ENCODE measurements at regions not wholly inside any gene's neighbourhood (a gene's known extent, or its start where the extent isn't known, plus 50 kb on each side); places are given as distances from the start of the nearest gene placed in this dataset.

GRCh38 chr9:31272456-31273295, 1111.8 kb upstream of the ACO1 start:
- H3K9me3 ChIP-seq, result no peaks in the 10 kb centered on the region
- H3K27ac ChIP-seq, result no peak overlapping the region
- no peak for ATAC-seq
- no peak for DNase-seq
- no peaks in the 10 kb centered on the region for H3K4me1 ChIP-seq
- TF ChIP-seq CTCF (IDR thresholded peaks at IDR 0.05), result no peak
- intact Hi-C loops (cut with DNase I), result no loop called here
- H3K36me3 ChIP-seq, result no peaks in the 10 kb centered on the region
- no peaks in the 10 kb centered on the region for H3K27me3 ChIP-seq
- no peak overlapping the region for H3K4me3 ChIP-seq

- ATAC-seq, result no peak
- H3K4me3 ChIP-seq, result no peak overlapping the region
- no peak for DNase-seq
- no peak overlapping the region for H3K27ac ChIP-seq
- no peaks in the 10 kb centered on the region for H3K4me1 ChIP-seq
- no peaks in the 10 kb centered on the region for H3K9me3 ChIP-seq
- no peaks in the 10 kb centered on the region for H3K27me3 ChIP-seq
- intact Hi-C loops (cut with DNase I), result no loop called here
- no peak for TF ChIP-seq CTCF (IDR thresholded peaks at IDR 0.05)
- H3K36me3 ChIP-seq, result no peaks in the 10 kb centered on the region
Observed at GRCh38 chr9:31275419-31275818, 1109.0 kb upstream of the ACO1 start.

- Histone ChIP-seq H3K4me3 (no peak overlapping the region), H3K36me3 (no peaks in the 10 kb centered on the region), H3K4me1 (no peaks in the 10 kb centered on the region), H3K9me3 (no peaks in the 10 kb centered on the region), H3K27me3 (no peaks in the 10 kb centered on the region), H3K27ac (no peak overlapping the region)
- intact Hi-C loops (cut with DNase I), result no loop called here
- TF ChIP-seq CTCF (IDR thresholded peaks at IDR 0.05), result no peak
- no peak for DNase-seq
- peak; percentile 31 for ATAC-seq
Observed at GRCh38 chr9:31290731-31291130, 1093.7 kb upstream of the ACO1 start.

- Histone ChIP-seq H3K36me3 (no peaks in the 10 kb centered on the region), H3K9me3 (no peaks in the 10 kb centered on the region), H3K27ac (no peak overlapping the region), H3K4me3 (no peak overlapping the region), H3K4me1 (peaks cover 6% of the 10 kb centered on the region), H3K27me3 (no peaks in the 10 kb centered on the region)
- no peak for TF ChIP-seq CTCF (IDR thresholded peaks at IDR 0.05)
- DNase-seq (no peak), ATAC-seq (no peak)
- intact Hi-C loops (cut with DNase I), result no loop called here
Observed at GRCh38 chr9:31302620-31303418, 1081.6 kb upstream of the ACO1 start.

GRCh38 chr9:31304576-31304975, 1079.9 kb upstream of the ACO1 start:
- DNase-seq (no peak), ATAC-seq (no peak)
- intact Hi-C loops (cut with DNase I), result no loop called here
- Histone ChIP-seq H3K27me3 (no peaks in the 10 kb centered on the region), H3K4me3 (no peak overlapping the region), H3K27ac (no peak overlapping the region), H3K9me3 (no peaks in the 10 kb centered on the region), H3K4me1 (peaks cover 6% of the 10 kb centered on the region), H3K36me3 (no peaks in the 10 kb centered on the region)
- TF ChIP-seq CTCF (IDR thresholded peaks at IDR 0.05), result no peak
